ENCODE measurements at regions not wholly inside any gene's neighbourhood (a gene's known extent, or its start where the extent isn't known, plus 50 kb on each side); places are given as distances from the start of the nearest gene placed in this dataset.

DNA sequence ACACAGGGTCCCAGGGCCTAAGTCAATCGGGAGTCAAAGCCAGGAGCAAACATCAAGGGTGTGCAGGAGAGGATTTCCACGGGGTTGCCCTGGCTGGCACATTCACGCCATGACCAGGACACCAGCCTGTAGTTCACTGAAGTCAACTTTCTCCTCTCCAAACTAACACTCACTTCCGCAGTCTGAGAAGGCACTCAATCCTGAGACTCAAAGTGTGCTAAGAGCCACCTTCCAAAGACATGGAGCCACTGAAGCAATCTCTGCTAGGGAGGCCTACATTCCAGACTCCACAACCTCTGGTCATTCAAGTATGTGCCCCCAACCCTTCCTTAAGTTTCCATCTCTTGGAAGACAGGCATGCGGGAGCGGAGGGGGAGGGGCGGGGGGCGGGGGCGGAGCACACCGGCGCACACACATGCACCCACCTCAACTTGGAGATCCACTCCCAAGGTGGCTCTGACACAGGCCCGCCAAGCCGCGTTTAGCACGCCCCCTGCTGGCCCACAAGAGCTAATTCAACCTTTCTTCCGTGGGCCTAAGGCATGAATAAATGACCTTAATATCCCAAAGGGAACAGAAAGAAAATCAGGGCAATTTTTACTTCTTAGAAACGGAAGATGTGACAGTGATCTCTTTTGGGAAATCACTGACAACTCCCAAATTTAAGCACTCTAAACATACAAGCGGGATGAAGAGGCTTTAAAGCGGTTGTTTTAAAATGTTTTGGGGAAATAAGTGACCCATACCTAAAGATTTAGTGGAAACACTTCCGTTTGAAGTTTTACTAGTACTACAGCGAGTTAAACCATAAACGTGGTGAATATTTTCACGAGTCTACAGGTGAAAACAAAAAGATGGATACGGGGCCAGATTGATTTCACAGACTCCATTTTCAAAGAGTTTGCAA, 162.5 kb upstream of the CHRNA7 start:
- no peak for TF ChIP-seq EZH2 (IDR thresholded peaks at IDR 0.05; ENCODE audit: insufficient read depth, poor library complexity, severe bottlenecking)
- TF ChIP-seq EZH2phosphoT487 (IDR thresholded peaks at IDR 0.05; ENCODE audit: insufficient read depth, low read depth), result no peak

All from GM23248 (cell line).